ENCODE measurements at regions not wholly inside any gene's neighbourhood (a gene's known extent, or its start where the extent isn't known, plus 50 kb on each side); places are given as distances from the start of the nearest gene placed in this dataset.

DNA sequence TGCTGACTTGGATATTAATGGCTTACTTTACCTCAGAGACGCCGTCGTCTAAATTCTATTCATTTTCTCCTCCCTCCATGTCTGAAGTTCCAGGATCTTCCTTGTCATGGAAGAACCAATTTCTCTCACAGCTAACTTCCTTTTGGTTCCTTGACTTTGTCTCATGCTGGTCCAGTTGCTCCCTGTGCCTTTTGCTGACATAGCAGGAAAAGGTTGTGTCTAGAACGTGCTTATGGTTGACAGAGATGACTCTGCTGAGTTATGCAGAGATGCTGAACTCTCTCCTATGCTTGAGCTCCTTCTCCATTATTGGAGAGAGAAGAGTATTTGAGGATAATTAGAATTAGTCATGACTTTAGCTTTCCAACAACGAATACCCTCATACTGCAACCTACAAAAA is 1338.9 kb downstream of the MAT2B start:
- DNase-seq (ENCODE audit: low read depth in 1 of 2, low spot score in 1 of 2), result no peak
- H3K36me3 ChIP-seq, result no peaks in the 10 kb centered on the region
- TF ChIP-seq, protein P1, sequence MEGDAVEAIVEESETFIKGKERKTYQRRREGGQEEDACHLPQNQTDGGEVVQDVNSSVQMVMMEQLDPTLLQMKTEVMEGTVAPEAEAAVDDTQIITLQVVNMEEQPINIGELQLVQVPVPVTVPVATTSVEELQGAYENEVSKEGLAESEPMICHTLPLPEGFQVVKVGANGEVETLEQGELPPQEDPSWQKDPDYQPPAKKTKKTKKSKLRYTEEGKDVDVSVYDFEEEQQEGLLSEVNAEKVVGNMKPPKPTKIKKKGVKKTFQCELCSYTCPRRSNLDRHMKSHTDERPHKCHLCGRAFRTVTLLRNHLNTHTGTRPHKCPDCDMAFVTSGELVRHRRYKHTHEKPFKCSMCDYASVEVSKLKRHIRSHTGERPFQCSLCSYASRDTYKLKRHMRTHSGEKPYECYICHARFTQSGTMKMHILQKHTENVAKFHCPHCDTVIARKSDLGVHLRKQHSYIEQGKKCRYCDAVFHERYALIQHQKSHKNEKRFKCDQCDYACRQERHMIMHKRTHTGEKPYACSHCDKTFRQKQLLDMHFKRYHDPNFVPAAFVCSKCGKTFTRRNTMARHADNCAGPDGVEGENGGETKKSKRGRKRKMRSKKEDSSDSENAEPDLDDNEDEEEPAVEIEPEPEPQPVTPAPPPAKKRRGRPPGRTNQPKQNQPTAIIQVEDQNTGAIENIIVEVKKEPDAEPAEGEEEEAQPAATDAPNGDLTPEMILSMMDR (IDR thresholded peaks at IDR 0.05; ENCODE audit: low read depth, low read length), result no peak
- no peaks in the 10 kb centered on the region for H3K4me1 ChIP-seq (ENCODE audit: low read depth)
- no peaks in the 10 kb centered on the region for H3K9me3 ChIP-seq (ENCODE audit: low read depth)
- no peak overlapping the region for H3K4me3 ChIP-seq
- H3K27me3 ChIP-seq, result no peaks in the 10 kb centered on the region
- H3K27ac ChIP-seq, result no peak overlapping the region

DNA sequence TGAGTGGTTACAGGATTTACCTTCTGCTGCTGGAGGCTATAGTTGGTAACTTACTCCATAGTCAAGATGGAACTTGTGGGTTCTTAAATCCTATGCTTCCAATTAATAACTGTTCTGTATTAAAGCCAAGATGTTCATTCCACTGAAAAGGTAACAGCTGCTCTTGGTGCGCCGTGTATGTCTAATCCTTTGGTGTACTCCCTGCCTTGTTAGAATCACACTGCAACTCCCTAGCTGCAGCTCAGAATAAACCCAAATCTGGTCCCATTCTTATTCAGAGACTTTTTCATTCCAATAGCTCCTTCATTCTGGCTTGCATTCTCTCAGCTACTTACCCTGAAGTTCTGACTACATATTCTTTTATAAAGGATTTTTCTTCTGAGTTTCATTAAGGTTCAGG is 1355.5 kb downstream of the MAT2B start:
- no peaks in the 10 kb centered on the region for H3K9me3 ChIP-seq (ENCODE audit: low read depth)
- TF ChIP-seq, protein P1 (IDR thresholded peaks at IDR 0.05; ENCODE audit: low read depth, low read length), result no peak
- DNase-seq (ENCODE audit: low read depth in 1 of 2, low spot score in 1 of 2), result no peak
- H3K4me1 ChIP-seq (ENCODE audit: low read depth), result no peaks in the 10 kb centered on the region
- H3K36me3 ChIP-seq, result no peaks in the 10 kb centered on the region
- no peak overlapping the region for H3K4me3 ChIP-seq
- no peak overlapping the region for H3K27ac ChIP-seq
- no peaks in the 10 kb centered on the region for H3K27me3 ChIP-seq

DNA sequence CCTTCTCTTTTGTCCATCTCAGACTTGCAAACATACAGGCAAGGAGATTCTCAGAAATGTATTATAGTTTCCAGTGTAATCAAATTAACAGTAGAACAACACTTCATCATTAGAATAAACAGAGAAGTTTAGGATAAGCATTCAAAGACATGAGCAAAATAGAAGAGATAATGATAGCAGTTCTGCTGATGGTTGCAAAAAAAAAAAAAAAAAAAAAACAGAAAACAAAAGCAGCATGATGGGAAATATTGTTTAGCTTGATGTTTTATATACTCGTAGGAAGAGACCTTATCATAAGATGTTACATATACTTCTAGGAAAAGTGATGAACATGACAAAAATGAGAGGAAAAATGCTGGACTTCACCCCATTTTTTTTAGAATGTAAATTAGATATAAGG is 1356.2 kb downstream of the MAT2B start:
- Histone ChIP-seq H3K9me3 (ENCODE audit: low read depth) (no peaks in the 10 kb centered on the region), H3K4me3 (no peak overlapping the region), H3K4me1 (ENCODE audit: low read depth) (no peaks in the 10 kb centered on the region), H3K36me3 (no peaks in the 10 kb centered on the region), H3K27me3 (no peaks in the 10 kb centered on the region), H3K27ac (no peak overlapping the region)
- no peak for DNase-seq (ENCODE audit: low read depth in 1 of 2, low spot score in 1 of 2)
- TF ChIP-seq, protein P1 (IDR thresholded peaks at IDR 0.05; ENCODE audit: low read depth, low read length), result no peak

DNA sequence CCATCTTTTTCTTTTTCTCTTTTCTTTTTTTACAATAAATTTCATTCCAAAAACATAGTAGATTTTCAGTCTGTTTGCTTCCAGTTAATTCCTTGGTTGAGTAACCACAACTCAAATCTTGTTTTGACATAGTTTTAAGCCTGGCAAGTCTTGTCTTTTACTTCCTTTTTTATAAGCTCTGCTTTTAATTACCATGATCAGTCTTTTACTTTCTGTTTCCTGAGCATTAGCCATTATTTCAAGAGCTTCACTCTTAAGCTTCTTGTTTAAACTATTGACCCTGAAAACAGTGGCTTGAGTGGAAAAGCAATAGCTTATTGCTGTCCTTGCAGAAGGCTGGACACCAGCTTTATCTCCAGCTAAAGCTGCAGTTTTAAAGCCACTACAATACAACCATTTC is 1363.3 kb downstream of the MAT2B start:
- DNase-seq (ENCODE audit: low read depth in 1 of 2, low spot score in 1 of 2), result peak in 1 of 2 donors; percentile 21
- Histone ChIP-seq H3K27ac (peak overlapping the region; percentile 82), H3K36me3 (no peaks in the 10 kb centered on the region), H3K9me3 (ENCODE audit: low read depth) (no peaks in the 10 kb centered on the region), H3K4me3 (no peak overlapping the region), H3K27me3 (no peaks in the 10 kb centered on the region), H3K4me1 (ENCODE audit: low read depth) (peaks cover 12% of the 10 kb centered on the region)
- TF ChIP-seq, protein P1 (IDR thresholded peaks at IDR 0.05; ENCODE audit: low read depth, low read length), result no peak

DNA sequence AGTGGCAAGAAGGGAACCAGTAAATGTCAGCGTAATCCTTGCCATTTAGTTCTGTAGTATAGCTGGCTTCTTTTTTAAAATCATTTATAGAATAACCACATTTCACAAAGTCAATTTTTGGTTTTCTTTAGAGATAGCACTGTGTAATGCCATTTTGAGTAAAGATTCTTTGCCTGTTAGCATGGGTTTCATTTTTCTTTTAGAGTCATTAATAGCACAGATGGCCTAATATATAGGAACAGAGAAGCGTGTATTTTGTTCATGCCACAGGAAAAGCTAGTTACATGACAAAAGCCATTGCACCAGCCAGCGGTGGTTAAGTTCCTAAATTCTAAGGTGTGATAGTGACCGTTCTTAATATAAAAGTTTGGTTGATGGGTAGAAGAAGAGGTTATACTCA is 1363.9 kb downstream of the MAT2B start:
- Histone ChIP-seq H3K36me3 (no peaks in the 10 kb centered on the region), H3K4me3 (no peak overlapping the region), H3K27me3 (no peaks in the 10 kb centered on the region), H3K27ac (peak overlapping the region; percentile 82), H3K4me1 (ENCODE audit: low read depth) (peaks cover 12% of the 10 kb centered on the region), H3K9me3 (ENCODE audit: low read depth) (no peaks in the 10 kb centered on the region)
- TF ChIP-seq, protein P1 (IDR thresholded peaks at IDR 0.05; ENCODE audit: low read depth, low read length), result no peak
- DNase-seq (ENCODE audit: low read depth in 1 of 2, low spot score in 1 of 2), result no peak

DNA sequence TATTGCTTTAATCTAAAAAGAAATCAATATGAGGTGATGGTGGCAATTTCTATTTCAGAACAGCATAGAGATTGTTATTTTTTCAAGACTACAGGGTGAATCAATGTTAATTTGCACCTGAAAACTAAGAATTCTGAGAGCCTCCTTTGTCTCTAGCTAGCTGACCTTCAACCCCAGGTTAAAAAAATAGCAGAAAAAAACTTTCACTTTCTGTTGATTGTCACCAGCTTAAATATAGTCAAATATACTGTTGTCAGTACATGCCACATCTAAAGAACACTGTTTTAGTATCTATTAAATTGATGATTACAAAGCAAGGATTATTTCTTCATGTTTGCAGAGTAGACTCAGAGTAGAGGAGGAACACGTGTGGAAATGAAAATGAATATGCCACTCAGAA is 1371.4 kb downstream of the MAT2B start:
- TF ChIP-seq, protein P1 (IDR thresholded peaks at IDR 0.05; ENCODE audit: low read depth, low read length), result no peak
- Histone ChIP-seq H3K36me3 (no peaks in the 10 kb centered on the region), H3K4me1 (ENCODE audit: low read depth) (no peaks in the 10 kb centered on the region), H3K4me3 (no peak overlapping the region), H3K9me3 (ENCODE audit: low read depth) (no peaks in the 10 kb centered on the region), H3K27me3 (no peaks in the 10 kb centered on the region), H3K27ac (no peak overlapping the region)
- no peak for DNase-seq (ENCODE audit: low read depth in 1 of 2, low spot score in 1 of 2)

All from cardiac muscle cell (in vitro differentiated cells and primary cell).